GM21360 (cell line): ENCODE measurements at regions not wholly inside any gene's neighbourhood (a gene's known extent, or its start where the extent isn't known, plus 50 kb on each side); places are given as distances from the start of the nearest gene placed in this dataset.

Experiments
- ATAC-seq: cut with Tn5 transposase; IDR thresholded peaks from one replicate; pipeline ENCODE4 v1.9.1; 2021; ENCODE audit warnings: mild to moderate bottlenecking, moderate library complexity; ENCODE audit not compliant: unreplicated experiment

DNA sequence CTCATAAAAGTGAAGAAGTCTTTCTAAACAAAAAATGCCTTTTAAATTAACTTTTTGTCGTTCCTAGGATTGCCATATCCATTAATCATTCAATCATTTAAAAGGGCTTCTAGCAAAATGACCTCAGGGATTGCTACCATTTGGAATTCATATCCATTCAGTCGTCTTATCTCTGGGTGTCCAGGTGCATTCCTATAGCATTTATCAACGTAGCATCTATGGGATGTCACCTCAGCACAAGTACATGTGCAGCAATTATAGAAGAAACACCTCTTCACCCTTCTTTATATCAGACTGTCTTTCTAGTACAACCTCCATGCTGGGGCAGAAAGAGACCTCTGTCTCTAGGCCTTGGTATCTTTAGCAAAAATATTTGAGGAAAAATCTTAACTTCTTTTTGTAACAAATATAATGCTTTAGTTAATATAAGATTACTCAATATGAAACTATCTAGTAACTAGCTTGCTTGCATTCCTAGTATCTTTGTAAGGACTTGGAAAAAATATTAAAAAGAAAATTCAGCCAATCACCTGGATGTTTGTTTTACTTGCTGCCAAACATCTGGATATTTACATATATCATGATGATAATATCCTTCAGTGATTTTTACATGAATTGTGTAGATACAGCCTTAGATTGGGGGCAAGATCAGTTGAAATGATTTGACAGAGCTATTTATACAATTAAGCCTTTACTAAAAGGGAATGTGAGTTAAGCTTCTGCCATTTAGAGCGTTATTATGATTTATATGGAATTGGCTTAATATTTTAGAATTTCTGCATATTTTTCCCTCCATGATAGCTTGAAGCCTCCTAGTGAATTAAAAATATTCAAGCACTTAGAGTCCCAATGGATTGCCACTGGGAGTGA is 356.8 kb downstream of the HDGFL1 start:
- no peak for ATAC-seq

DNA sequence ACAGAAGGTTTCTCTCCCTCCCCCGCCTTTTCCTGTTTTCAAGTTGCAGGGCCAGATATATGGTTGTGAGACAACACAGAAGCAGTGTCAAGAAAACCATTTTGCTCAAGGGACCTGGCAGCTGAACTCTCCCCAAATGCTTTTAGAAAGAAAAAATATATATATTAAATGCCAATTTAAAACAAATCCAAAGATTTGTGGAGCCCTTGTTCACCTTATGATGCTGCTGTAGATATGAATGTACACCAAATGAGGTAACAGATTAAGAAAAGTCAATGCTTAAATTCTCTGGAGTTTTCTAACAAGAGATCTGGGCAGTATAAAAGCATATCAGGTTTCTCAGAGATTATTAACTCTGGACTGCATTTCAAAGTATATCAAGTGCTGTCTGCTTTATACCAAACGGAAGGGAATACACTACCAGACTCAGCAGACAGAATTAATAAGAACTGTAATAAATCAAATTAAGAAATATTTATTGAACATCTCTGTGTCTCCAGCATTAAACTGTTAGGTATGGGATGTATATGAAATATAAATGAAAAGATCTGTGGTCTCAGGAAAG is 357.5 kb downstream of the HDGFL1 start:
- no peak for ATAC-seq

DNA sequence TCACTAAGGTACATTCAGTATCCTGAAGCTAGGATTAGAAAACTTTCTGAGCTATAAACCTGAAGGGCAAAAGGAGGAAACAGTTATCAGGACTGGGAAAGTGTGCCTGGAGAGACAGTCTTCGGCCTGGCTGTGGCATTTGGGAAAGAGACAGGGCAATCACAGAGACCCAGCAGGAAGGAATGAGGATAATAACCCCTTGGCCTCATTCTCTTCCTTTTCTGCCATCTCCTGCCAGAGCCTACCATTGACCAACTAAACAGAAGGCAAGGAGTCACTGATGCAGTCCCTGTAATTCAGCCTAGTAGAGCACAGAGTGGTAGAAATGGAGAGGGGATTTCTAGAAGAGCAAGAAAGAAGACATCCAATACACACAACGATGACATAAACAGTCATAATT is 359.4 kb downstream of the HDGFL1 start:
- ATAC-seq: peak; percentile 22

- ATAC-seq: peak; percentile 55
These were observed 360.1 kb downstream of the HDGFL1 start for GRCh38 chr6:22929311-22929985.

GRCh38 chr6:22940581-22941290 is 371.4 kb downstream of the HDGFL1 start:
- ATAC-seq: no peak

DNA sequence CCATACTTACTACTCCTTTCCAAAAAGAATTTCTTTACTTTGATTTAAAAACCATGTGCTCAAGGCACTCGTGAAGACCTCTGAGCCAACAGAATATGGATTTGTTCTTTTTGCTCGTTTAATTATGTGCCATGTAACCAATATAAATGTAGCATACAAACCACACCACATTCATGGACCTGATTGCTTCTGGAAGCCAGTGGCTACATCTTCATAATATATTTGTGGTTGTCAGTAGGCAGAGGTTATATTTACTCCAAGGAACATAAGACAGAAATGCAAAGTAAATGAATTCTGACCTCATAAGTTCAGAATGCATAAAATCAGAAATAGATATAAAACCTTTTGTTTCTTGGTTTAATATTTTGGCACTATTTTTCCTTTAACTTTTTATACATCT is 373.0 kb downstream of the HDGFL1 start:
- no peak for ATAC-seq

DNA sequence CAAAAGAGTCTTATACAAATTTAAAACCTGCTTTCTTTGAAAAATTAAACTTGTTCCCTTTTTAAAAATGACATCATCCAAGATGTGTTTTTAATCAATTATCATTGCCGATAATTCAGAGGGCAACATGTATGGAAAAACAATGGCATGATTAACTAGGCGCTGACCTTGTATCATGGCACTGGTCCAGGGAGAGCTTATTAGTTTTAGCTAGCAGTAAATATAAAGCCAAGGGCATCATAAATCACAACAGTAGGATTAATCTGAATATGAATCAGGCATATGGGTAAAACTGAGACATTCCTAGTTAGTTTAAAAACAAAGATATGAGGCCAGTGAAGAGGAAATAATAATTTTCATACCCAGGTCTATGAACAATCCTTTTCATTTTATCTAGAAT is 374.0 kb downstream of the HDGFL1 start:
- ATAC-seq: no peak

DNA sequence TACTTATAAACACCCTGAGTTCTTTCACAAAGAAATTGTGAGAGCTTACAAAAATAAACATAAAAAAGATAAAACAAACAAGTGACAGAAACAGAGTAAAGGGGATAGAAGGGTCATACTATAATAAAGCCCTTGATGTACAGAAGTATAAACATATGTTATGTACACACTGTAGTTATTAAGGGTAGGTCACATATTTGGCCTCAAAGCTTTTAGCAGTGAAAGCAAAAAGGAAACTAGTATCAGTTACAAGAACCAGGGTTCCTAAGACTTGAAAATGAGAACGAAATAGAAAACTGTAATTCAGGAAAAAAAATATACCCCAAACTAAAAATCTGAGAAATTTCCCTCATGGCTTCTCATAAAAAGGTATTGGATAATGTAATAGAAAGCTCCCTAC is 380.6 kb downstream of the HDGFL1 start:
- no peak for ATAC-seq

- no peak for ATAC-seq
These were observed 382.7 kb downstream of the HDGFL1 start for GRCh38 chr6:22952097-22952496.

GRCh38 chr6:22954749-22955385 is 385.5 kb downstream of the HDGFL1 start:
- peak; percentile 65 for ATAC-seq

DNA sequence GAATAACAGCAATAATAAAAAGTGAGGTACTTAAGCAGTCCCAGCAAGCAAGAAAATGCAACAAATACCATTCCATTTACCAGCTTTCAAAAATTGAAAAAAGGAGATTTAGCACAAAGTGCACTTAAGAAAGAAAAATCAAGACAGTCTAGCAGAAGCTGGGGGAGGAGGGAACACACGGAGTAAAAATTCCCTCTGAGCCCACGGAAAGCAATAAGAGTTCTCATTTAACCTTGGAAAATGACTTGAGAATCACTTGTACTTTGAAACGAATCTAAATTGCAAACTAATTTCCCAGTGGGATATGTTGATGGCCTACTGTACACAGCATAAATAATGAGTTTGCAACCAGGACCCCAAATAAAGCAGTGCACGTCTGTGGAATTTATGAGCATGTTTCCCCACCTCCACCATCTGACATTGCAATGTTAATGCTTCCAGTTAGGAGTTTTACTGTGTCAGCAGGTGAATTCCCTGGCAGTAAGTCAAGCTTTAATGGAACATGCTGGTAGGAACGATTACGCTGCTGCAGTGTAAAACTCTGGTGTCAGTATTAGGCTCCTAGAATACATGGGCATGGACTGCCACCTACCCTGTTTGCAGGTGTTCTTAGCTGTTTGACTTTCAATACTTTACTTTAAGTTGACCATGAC is 386.8 kb downstream of the HDGFL1 start:
- ATAC-seq: no peak

- ATAC-seq: peak; percentile 47
These were observed 389.3 kb downstream of the HDGFL1 start for GRCh38 chr6:22958677-22959076.

GRCh38 chr6:22959571-22959970 is 390.2 kb downstream of the HDGFL1 start:
- no peak for ATAC-seq

GRCh38 chr6:22964334-22964733 is 395.0 kb downstream of the HDGFL1 start:
- ATAC-seq: no peak

- ATAC-seq: no peak
These were observed 396.5 kb downstream of the HDGFL1 start for GRCh38 chr6:22965889-22966288.

- no peak for ATAC-seq
These were observed 397.5 kb downstream of the HDGFL1 start for GRCh38 chr6:22966691-22967422.

- ATAC-seq: no peak
These were observed 400.6 kb downstream of the HDGFL1 start for GRCh38 chr6:22970004-22970403.

DNA sequence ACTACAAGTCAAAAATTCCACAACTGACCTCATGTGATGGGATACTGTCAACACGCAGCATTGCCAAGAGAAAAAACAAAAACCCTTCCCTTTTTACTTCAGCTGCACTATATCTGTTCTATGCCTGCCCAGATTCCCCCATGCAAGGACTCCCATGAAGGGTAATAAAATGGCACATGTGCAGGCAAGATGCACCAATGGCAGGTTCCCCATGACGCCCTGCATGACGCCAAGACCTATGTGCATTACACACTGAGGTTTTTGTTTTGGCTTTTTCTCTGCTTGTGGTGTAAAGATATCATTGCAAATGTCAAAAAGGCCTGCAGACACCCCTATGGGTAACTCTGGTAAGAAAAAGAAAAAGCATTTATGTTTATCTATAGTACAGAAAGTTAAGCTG is 403.4 kb downstream of the HDGFL1 start:
- ATAC-seq: no peak

- no peak for ATAC-seq
These were observed 405.7 kb downstream of the HDGFL1 start for GRCh38 chr6:22975079-22975478.

GRCh38 chr6:22980446-22980845 is 411.1 kb downstream of the HDGFL1 start:
- ATAC-seq: no peak
